ENCODE measurements at regions not wholly inside any gene's neighbourhood (a gene's known extent, or its start where the extent isn't known, plus 50 kb on each side); places are given as distances from the start of the nearest gene placed in this dataset.
A peak's percentile ranks its signal among the peaks of the same experiment; 100 is the strongest.

DNA sequence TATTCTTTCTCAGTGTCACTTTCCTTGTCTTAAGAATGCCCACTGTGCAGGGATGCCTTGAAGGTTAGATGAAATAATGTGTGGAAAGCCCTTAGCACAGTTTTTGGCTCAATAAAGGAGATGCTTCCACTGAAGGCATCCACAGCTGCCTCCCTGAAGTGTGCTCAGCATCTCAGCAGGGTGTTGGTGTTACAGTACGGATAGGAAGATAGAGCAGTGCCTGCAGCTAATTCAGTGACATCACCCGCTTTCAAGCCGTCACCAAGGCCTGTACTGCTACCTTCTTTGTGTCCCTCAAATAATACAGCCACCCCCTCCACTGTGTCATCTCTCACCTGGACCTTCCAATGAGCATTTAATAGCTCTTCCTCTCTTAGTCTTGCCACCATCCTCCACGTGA is 59.0 kb downstream of the NDUFS5 start:
- no peak overlapping the region for H3K4me3 ChIP-seq
- no peak overlapping the region for H3K27ac ChIP-seq

GRCh38 chr1:39086386-39086785 is 60.2 kb downstream of the NDUFS5 start:
- Histone ChIP-seq H3K27ac (peak overlapping the region in 10 of 21 experiments; percentile 5 to 71 (median 54)), H3K4me3 (no peak overlapping the region)

DNA sequence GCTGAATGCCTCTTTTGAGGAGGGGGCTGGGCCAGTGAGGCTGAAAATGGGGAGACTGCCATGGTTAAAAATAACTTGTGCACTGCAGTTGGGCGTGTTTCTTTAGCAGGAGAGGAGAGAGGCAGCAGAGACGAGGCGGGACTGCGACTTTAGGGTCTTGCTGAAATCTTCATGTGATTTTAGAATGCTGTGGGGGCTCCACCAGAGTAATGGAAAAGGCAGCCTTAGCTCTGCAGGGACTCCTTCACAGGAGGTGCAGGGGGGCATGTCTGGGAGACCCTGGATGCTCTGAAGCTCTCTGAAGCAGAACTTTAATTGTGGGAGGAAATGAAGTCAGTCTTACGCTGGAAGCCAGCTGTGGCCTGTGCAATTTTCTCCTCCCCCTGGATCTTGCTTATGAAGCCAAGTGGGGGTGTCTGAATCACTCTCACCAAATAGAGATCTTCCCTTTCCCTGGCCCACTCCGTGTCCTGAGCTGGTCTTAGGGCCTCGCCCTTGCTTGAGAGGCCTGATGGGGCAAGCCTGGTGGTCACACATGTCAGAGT is 60.8 kb downstream of the NDUFS5 start:
- Histone ChIP-seq H3K27ac (peak overlapping the region in 12 of 21 experiments; percentile 0 to 71 (median 50)), H3K4me3 (no peak overlapping the region)

GRCh38 chr1:39087435-39087834 is 61.3 kb downstream of the NDUFS5 start:
- H3K27ac ChIP-seq = peak overlapping the region in 11 of 21 experiments; percentile 0 to 71 (median 35)
- no peak overlapping the region for H3K4me3 ChIP-seq

DNA sequence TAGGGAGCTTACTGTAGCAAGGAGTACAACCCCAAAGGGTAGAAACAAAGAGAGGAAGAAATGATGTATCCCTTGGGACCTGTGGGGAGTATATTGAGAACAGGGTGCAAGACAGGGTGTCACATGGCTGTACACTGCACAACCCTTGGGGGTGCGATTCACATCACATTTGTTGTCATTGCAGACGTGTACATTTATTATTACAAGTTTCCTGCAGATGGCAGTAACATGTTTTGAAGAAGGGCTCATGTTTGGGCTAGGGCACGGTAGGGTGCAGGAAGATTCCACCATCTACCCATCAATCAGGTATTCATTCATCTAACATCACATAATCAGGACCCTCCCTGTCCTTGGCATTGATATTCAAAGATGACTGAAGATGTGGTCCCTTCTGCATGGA is 62.5 kb downstream of the NDUFS5 start:
- H3K27ac ChIP-seq = peak overlapping the region in 7 of 21 experiments; percentile 6 to 81 (median 71)
- H3K4me3 ChIP-seq = no peak overlapping the region

GRCh38 chr1:39089931-39090521 is 63.9 kb downstream of the NDUFS5 start:
- H3K4me3 ChIP-seq = no peak overlapping the region
- H3K27ac ChIP-seq = peak overlapping the region in 17 of 21 experiments; percentile 0 to 81 (median 58)

DNA sequence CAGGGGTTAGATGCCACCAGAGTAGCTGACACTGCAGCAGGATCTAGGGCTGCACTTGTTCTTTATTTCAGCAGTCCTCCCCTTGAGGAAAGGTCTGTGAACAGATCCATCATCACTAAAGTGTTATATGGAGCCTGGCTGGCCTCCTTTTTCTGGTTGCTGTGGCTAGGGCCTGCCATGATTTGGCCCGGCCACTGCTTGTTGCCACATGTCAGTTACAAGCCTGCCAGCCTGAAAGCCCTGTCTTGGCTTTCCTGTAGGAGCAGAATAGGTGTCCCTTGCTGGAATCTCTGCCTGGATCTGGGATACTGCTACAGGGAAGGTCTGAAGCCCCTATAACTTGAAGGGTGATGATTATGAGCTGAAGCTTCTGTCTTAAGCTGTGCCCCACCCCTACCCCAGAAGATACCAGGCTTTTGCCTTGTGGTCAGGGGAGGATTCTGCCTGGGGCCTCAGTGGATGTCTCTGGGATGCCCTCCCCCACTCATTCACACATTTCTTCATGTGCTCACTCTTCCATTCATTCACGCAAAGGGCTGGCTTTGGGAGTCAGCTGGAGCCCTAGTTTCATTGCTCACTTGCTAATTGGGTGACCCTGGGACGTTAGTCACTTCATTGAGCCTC is 64.7 kb downstream of the NDUFS5 start:
- H3K4me3 ChIP-seq = no peak overlapping the region
- peak overlapping the region in 15 of 21 experiments; percentile 1 to 78 (median 58) for H3K27ac ChIP-seq

DNA sequence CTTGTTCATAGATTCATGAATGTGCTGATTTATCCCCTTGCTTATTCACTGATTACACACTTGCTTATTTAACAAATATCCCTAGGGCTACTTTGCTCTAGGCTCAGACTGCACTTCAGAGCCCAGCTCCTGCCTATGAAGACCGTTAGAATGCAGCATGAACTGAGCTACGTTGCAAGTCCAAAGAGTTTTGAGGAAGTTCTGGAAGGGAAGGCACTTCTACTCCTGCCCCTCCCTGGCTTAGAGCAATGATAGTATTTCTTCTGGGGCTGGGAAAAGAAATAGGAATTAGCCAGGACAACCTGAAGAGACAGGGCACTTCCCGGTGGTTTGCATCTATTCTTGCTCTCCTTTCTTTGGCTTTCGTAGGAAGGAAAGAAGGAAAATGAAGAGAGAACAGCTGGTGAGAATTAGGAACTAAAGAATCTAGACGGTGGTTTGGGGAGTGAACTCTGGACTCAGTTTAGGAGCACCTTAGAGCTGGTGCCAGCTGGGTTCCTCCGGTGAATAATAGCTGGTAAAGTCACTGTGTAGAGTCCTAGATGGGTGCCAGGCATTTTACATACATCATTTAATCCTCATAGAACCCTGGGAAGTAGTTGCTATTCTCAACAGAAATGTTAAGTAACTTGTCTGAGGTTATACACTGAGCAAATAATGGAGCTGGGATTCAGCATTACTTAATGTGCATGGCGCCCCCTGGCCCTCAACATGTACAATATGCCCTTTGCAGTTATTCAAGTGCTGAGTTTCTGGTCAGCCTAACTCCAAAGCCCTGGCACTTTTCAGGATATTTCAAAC is 65.9 kb downstream of the NDUFS5 start:
- Histone ChIP-seq H3K27ac (peak overlapping the region in 1 of 21 experiments; percentile 26), H3K4me3 (no peak overlapping the region)

GRCh38 chr1:39094685-39095084 is 68.5 kb downstream of the NDUFS5 start:
- no peak overlapping the region for H3K27ac ChIP-seq

GRCh38 chr1:39098546-39099250 is 72.5 kb downstream of the NDUFS5 start:
- H3K27ac ChIP-seq = peak overlapping the region in 5 of 21 experiments; percentile 4 to 54 (median 39)
- no peak overlapping the region for H3K4me3 ChIP-seq

More at GRCh38 chr1:39094685-39095084, 68.5 kb downstream of the NDUFS5 start:
- H3K4me3 ChIP-seq = no peak overlapping the region

DNA sequence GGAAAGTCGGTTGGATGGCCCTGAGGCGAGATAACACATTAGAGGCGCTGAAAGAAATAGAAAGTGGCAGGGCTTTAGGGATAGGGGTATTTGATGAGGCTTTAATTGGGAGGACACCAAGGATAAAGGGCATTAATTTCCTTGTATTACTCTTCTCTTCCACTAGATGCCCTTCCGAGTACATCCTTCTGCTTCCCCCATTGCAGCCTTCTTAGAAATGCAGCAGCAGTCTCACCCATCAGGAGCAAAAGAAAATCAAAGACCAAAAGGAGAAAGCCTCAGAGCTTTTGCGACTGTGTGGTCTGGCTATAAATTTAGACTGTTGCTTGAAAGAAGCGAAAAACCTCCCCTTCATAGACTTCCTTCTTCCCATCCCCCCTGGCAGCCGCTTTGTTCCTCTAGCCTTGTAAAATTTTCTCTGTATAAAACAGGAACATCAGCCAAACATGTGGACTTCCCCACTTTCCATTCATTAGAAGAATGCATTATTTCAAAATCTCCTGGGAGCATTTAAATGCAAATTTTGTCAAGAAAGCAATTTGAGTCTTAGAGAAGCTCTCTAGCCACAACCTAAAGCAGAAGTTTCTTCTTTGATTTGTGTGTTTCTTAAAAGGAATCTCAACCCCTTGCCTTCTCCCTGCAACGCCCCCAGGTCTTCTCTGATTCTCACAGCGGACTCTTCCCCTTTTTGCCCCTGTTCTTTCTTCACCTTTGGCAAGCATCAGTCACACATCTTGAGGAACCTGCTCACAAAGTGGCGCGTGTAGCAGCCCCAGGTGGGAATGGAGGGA is 76.6 kb downstream of the NDUFS5 start:
- H3K27ac ChIP-seq = peak overlapping the region in 20 of 21 experiments; percentile 13 to 99 (median 78)
- H3K4me3 ChIP-seq = no peak overlapping the region

- Histone ChIP-seq H3K4me3 (no peak overlapping the region), H3K27ac (peak overlapping the region in 20 of 21 experiments; percentile 26 to 99 (median 93))
Observed at GRCh38 chr1:39103328-39104157, 77.4 kb downstream of the NDUFS5 start.

DNA sequence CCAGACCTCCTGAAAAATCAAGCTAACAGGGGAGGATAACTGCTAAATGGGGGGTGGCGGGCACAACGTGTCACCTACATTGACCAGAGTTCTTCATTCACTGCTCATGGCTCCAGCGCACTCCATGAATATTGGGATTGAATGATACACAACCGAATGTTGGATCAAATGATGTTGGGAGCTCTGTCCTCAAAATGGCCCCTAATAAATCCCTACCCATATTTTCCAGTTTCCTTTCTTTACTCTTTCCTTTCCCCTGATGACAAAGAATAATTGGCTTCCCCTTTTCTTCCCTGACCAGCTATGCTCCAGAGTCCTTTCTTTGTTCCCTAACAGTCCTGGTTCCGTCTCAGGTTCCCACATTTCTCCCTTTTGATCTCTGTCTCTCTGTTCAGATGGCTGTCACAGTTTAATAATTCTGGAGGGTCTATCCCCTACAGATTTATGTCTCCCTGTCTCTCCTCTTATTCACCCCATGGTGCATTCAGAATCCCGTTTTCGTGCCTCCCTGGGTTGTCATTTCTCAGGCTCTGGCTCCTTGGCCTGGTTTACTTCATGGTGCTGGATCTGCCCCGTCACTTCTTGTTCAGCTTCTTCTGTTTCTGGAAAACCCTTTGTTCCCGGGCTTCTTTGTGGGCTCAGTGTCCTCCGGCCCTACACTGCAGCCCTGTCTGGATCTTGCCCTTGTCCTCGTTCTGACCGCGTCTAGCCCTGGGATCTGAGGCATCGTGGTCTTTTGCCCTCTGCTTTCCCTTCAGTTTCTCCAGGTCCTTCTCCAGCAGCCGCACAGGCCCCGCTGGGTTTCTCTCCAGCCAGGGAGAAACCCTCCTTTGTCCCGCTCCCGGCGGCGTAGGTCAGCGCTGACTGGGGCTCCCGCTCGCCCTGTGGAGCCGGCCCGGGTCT is 78.3 kb downstream of the NDUFS5 start:
- Histone ChIP-seq H3K27ac (peak overlapping the region; percentile 86 to 99 (median 93)), H3K4me3 (peak overlapping the region; percentile 45 to 97 (median 87))

DNA sequence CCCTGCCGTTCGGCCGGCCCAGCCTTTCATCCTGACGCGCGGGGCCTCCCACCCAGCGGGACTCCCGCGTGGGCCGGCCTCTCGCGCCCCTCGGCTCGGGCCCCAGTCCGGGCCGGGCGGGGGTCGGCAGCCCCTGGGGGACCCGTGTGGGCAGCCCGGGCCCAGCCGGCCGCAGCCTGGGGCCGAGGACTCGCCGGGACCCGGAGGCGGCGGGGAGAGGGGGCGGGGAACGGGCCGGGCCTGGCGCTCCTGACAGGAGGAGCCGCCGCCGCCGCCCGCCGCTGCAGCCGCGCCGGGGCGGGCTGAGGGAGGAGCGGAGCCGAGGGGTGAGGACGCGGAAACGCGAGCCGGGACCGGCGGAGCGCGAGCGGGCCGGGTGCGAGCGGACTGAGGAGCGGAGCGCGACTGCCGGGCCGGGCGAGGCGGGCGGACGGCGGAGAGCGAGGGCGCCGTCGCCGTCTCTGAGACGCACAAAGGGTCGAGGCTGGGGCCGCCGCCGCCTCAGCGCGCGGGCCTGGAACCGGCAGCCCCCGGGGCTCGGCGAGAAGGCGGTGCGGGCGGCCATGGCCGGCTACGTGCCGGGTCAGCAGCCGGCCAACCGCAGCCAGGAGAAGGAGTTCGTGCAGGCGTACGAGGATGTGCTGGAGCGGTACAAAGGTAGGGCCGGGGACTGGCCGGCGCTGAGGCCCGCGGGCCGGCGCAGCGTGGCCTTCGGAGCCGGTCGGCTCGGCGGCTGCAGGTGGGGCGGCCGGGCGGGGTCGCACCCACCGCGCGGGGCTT is 79.1 kb downstream of the NDUFS5 start:
- Histone ChIP-seq H3K27ac (peak overlapping the region; percentile 86 to 99 (median 93)), H3K4me3 (peak overlapping the region; percentile 45 to 97 (median 87))

DNA sequence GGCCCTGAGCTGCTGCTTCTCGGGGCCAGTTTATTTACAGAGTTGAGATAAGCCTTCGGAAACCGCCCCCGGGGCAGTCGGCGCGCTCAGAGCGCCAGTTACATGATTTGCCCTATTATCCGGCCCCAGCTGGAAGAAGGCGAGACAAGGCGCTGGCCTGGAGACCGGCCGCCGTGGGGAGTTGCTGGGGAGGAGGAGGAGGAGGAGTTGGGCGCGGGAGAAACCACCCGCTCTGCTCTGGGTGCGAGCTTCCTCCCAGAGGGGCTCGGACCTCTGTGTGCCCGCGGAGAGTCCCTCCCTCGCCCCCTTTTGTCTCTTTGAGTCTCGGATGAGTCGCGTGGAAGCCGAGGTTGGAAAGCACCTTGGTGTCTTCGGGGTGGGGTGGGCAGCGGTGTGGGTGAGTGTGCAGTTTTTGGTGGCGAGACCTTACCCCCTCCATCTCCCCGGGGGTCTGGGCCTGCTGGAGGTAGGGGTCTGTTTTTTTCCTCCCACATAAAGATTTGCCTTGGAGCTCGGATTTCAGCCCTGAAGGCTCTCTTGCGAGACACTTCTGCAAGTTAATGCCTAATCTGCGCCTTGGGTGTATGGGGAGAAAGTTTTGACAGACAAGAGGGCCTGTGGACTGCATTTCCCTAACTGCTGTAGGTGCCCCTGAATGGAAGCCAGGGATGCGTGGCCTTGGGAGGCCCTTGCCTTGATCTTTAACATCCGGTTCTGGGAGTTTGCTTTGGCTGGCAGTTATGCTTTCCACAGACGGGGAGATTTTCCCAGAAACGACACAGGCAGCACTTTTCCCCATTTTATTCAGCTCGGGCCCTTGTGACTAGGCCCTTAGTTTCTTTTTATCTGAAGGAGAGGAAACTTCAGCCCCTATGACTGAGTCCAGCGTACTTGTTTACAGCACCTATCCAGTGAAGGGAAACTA is 80.0 kb downstream of the NDUFS5 start:
- Histone ChIP-seq H3K27ac (peak overlapping the region; percentile 86 to 99 (median 93)), H3K4me3 (peak overlapping the region; percentile 45 to 97 (median 87))
